Brain microvascular endothelial cell (primary cell): ENCODE measurements at regions not wholly inside any gene's neighbourhood (a gene's known extent, or its start where the extent isn't known, plus 50 kb on each side); places are given as distances from the start of the nearest gene placed in this dataset.

Experiments used
- DNase-seq: peaks from one replicate; pipeline ENCODE4 v3.0.0-alpha.2; 2020
- H3K27ac ChIP-seq: fragments of 250-450 bp; sonication (Bioruptor Pico); 2 replicates; pipeline ENCODE4 v1.5.1; 2020; ENCODE audit warnings: mild to moderate bottlenecking, moderate library complexity
- H3K27me3 ChIP-seq: fragments of 250-450 bp; sonication (Bioruptor Pico); replicated peaks from 2 replicates; pipeline ENCODE4 v1.5.1; 2020; ENCODE audit warnings: mild to moderate bottlenecking
- H3K36me3 ChIP-seq: fragments of 250-450 bp; sonication (Bioruptor Pico); replicated peaks from 2 replicates; pipeline ENCODE4 v1.5.1; 2020; ENCODE audit warnings: mild to moderate bottlenecking
- H3K4me3 ChIP-seq: 2 replicates; pipeline ENCODE4 v1.5.1; 2011; ENCODE audit warnings: low read depth, mild to moderate bottlenecking, control low read depth, low read length, moderate library complexity
- CTCF ChIP-seq: IDR thresholded peaks from 2 replicates; pipeline ENCODE4 v1.5.1; 2011; ENCODE audit warnings: low read depth, mild to moderate bottlenecking, moderate library complexity, low read length, control low read depth, inconsistent platforms; ENCODE audit errors: missing control alignments
- in situ Hi-C: cut with HindIII; loops from 2 replicates; pipeline ENCODE4 v1.10.0; 2017; ENCODE audit warnings: low sequenced_read_pairs, low pct_ligation_motif_present

- Histone ChIP-seq H3K4me3 (no peak overlapping the region), H3K27me3 (no peaks in the 10 kb centered on the region), H3K27ac (no peak overlapping the region), H3K36me3 (no peaks in the 10 kb centered on the region)
- DNase-seq = no peak
- in situ Hi-C loops = no loop called here
- no peak for TF ChIP-seq CTCF
Measured at GRCh38 chr2:60047944-60048525, 505.4 kb downstream of the BCL11A start.

GRCh38 chr2:60047347-60047746, 506.1 kb downstream of the BCL11A start:
- no peaks in the 10 kb centered on the region for H3K27me3 ChIP-seq
- in situ Hi-C loops = no loop called here
- no peak overlapping the region for H3K27ac ChIP-seq
- H3K4me3 ChIP-seq = no peak overlapping the region
- no peak for TF ChIP-seq CTCF
- H3K36me3 ChIP-seq = no peaks in the 10 kb centered on the region
- DNase-seq = no peak

- H3K27ac ChIP-seq = no peak overlapping the region
- TF ChIP-seq CTCF = no peak
- H3K4me3 ChIP-seq = no peak overlapping the region
- in situ Hi-C loops = no loop called here
- H3K36me3 ChIP-seq = no peaks in the 10 kb centered on the region
- no peaks in the 10 kb centered on the region for H3K27me3 ChIP-seq
- DNase-seq = no peak
Measured at GRCh38 chr2:60046529-60046928, 506.9 kb downstream of the BCL11A start.

- TF ChIP-seq CTCF = no peak
- H3K27ac ChIP-seq = no peak overlapping the region
- in situ Hi-C loops = no loop called here
- H3K36me3 ChIP-seq = no peaks in the 10 kb centered on the region
- no peak for DNase-seq
- no peaks in the 10 kb centered on the region for H3K27me3 ChIP-seq
- no peak overlapping the region for H3K4me3 ChIP-seq
Measured at GRCh38 chr2:60045456-60045855, 508.0 kb downstream of the BCL11A start.

- DNase-seq = no peak
- Histone ChIP-seq H3K36me3 (no peaks in the 10 kb centered on the region), H3K27me3 (no peaks in the 10 kb centered on the region), H3K4me3 (no peak overlapping the region), H3K27ac (no peak overlapping the region)
- in situ Hi-C loops = no loop called here
- TF ChIP-seq CTCF = no peak
Measured at GRCh38 chr2:60044484-60044883, 509.0 kb downstream of the BCL11A start.

GRCh38 chr2:60042023-60042422, 511.4 kb downstream of the BCL11A start:
- Histone ChIP-seq H3K36me3 (no peaks in the 10 kb centered on the region), H3K27ac (no peak overlapping the region), H3K27me3 (no peaks in the 10 kb centered on the region), H3K4me3 (no peak overlapping the region)
- TF ChIP-seq CTCF = no peak
- DNase-seq = no peak
- in situ Hi-C loops = no loop called here
